ENCODE measurements at regions not wholly inside any gene's neighbourhood (a gene's known extent, or its start where the extent isn't known, plus 50 kb on each side); places are given as distances from the start of the nearest gene placed in this dataset.

- no peak for TF ChIP-seq POLR2A (IDR thresholded peaks at IDR 0.05)
- no peak for TF ChIP-seq CTCF (IDR thresholded peaks at IDR 0.05)
These were observed 352.0 kb downstream of the IRS1 start for GRCh38 chr2:226447338-226448300.
